ENCODE measurements at regions not wholly inside any gene's neighbourhood (a gene's known extent, or its start where the extent isn't known, plus 50 kb on each side); places are given as distances from the start of the nearest gene placed in this dataset.

DNA sequence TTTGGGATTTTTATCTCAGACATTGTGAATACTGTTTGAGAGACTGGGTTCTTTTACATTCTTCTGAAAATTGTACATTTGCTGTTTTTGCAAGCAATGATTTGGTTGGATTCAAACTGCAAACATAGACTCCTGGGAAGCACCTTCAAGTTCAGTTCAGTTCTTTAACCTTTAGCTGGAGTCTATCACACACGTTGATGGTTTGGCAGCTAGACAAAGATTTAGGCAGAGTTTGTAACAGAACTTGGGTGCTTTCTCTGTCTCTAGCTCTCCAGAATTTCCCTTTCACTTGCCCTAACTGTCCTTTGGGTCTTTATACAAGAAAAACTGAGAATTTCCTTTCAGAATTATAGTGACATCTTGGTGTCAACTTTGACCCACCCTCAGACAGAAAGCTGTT, 556.6 kb downstream of the DIAPH3 start:
- no peaks in the 10 kb centered on the region for H3K79me2 ChIP-seq (ENCODE audit: control insufficient read depth, insufficient read depth, low read length)
- ChIA-PET POLR2A (no interaction called here), CTCF (no interaction called here)
- H4K20me1 ChIP-seq (ENCODE audit: control insufficient read depth, insufficient read depth, low read length, poor library complexity, severe bottlenecking), result no peaks in the 10 kb centered on the region
- no peaks in the 10 kb centered on the region for H3K4me1 Mint-ChIP-seq
- no peak overlapping the region for H3K4me3 Mint-ChIP-seq
- H3K9me3 ChIP-seq (ENCODE audit: control extremely low read depth in 1 of 3, control insufficient read depth in 2 of 3, insufficient read depth in 1 of 3, low read length in 2 of 3), result peaks cover 0 to 5% (median 0%) of the 10 kb centered on the region in 3 donors
- ATAC-seq (ENCODE audit: low read depth), result no peak
- H2AFZ ChIP-seq (ENCODE audit: insufficient read depth, low read depth, low read length, poor library complexity, severe bottlenecking), result no peak overlapping the region
- H3K4me3 ChIP-seq (ENCODE audit: control extremely low read depth in 1 of 5, extremely low read depth in 1 of 5, insufficient read depth in 1 of 5, low read depth in 2 of 5, low read length in 4 of 5), result no peak overlapping the region
- no peak overlapping the region for H3K4me2 ChIP-seq (replicated peaks; ENCODE audit: low read depth, low read length, poor library complexity, severe bottlenecking)
- intact Hi-C loops (cut with micrococcal nuclease), result no loop called here
- H3K4me1 ChIP-seq (ENCODE audit: control insufficient read depth in 2 of 2, insufficient read depth in 2 of 2, low read length in 2 of 2), result no peaks in the 10 kb centered on the region
- no peaks in the 10 kb centered on the region for H3K9me3 Mint-ChIP-seq (ENCODE audit: insufficient read depth)
- TF ChIP-seq, protein P1, sequence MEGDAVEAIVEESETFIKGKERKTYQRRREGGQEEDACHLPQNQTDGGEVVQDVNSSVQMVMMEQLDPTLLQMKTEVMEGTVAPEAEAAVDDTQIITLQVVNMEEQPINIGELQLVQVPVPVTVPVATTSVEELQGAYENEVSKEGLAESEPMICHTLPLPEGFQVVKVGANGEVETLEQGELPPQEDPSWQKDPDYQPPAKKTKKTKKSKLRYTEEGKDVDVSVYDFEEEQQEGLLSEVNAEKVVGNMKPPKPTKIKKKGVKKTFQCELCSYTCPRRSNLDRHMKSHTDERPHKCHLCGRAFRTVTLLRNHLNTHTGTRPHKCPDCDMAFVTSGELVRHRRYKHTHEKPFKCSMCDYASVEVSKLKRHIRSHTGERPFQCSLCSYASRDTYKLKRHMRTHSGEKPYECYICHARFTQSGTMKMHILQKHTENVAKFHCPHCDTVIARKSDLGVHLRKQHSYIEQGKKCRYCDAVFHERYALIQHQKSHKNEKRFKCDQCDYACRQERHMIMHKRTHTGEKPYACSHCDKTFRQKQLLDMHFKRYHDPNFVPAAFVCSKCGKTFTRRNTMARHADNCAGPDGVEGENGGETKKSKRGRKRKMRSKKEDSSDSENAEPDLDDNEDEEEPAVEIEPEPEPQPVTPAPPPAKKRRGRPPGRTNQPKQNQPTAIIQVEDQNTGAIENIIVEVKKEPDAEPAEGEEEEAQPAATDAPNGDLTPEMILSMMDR (IDR thresholded peaks at IDR 0.05), result no peak
- TF ChIP-seq EZH2 (IDR thresholded peaks at IDR 0.05; ENCODE audit: borderline replicate concordance, insufficient read depth, low read depth, low read length, poor library complexity, severe bottlenecking), result no peak
- no peak overlapping the region for H3K27ac ChIP-seq (ENCODE audit: low read length in 2 of 2)
- 88% methylated on average over 1 of the region's 1 CpG for WGBS (ENCODE audit: insufficient coverage)
- no peaks in the 10 kb centered on the region for H3K36me3 ChIP-seq (replicated peaks in 1 of 2; ENCODE audit: control extremely low read depth in 1 of 2, control insufficient read depth in 1 of 2, extremely low read depth in 1 of 2, insufficient read depth in 2 of 2, low read length in 1 of 2)
- H3K27me3 Mint-ChIP-seq, result no peaks in the 10 kb centered on the region
- H3K9ac ChIP-seq (ENCODE audit: low read length), result no peak overlapping the region
- H3K27ac Mint-ChIP-seq, result no peak overlapping the region
- DNase-seq, result no peak
- no peaks in the 10 kb centered on the region for H3K27me3 ChIP-seq (replicated peaks in 1 of 4; ENCODE audit: control extremely low read depth in 1 of 4, control insufficient read depth in 3 of 4, insufficient read depth in 4 of 4, low read length in 3 of 4)

DNA sequence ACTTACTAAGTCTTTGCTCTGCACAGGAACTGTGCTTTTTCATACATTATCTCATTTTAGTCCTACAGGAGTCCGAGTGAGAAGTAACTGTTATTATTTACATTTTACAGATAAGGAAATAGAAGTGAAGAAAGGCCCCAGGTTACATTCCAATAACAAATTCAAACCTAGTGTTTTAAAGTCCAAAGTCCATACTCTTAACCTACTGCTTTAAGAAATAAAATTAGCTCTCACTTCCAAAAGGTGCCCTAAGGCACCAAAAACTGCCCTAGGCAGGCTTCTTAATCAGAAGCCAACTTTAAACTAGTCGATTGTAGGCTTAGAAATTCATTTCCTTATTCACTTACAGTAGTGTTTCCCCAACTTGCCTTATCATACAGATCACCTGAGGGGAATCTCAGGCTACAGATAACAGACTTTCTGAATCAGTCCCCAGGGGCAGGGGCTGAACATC, 555.9 kb downstream of the DIAPH3 start:
- ChIA-PET CTCF (no interaction called here), POLR2A (no interaction called here)
- H3K4me3 Mint-ChIP-seq, result no peak overlapping the region
- Histone ChIP-seq H3K36me3 (replicated peaks in 1 of 2; ENCODE audit: control extremely low read depth in 1 of 2, control insufficient read depth in 1 of 2, extremely low read depth in 1 of 2, insufficient read depth in 2 of 2, low read length in 1 of 2) (no peaks in the 10 kb centered on the region), H2AFZ (ENCODE audit: insufficient read depth, low read depth, low read length, poor library complexity, severe bottlenecking) (no peak overlapping the region), H3K27ac (ENCODE audit: low read length in 2 of 2) (no peak overlapping the region), H3K9me3 (ENCODE audit: control extremely low read depth in 1 of 3, control insufficient read depth in 2 of 3, insufficient read depth in 1 of 3, low read length in 2 of 3) (peaks cover 0 to 5% (median 0%) of the 10 kb centered on the region in 3 donors), H3K27me3 (replicated peaks in 1 of 4; ENCODE audit: control extremely low read depth in 1 of 4, control insufficient read depth in 3 of 4, insufficient read depth in 4 of 4, low read length in 3 of 4) (no peaks in the 10 kb centered on the region), H3K9ac (ENCODE audit: low read length) (no peak overlapping the region), H3K4me3 (ENCODE audit: control extremely low read depth in 1 of 5, extremely low read depth in 1 of 5, insufficient read depth in 1 of 5, low read depth in 2 of 5, low read length in 4 of 5) (no peak overlapping the region), H4K20me1 (ENCODE audit: control insufficient read depth, insufficient read depth, low read length, poor library complexity, severe bottlenecking) (no peaks in the 10 kb centered on the region), H3K79me2 (ENCODE audit: control insufficient read depth, insufficient read depth, low read length) (no peaks in the 10 kb centered on the region), H3K4me2 (replicated peaks; ENCODE audit: low read depth, low read length, poor library complexity, severe bottlenecking) (no peak overlapping the region), H3K4me1 (ENCODE audit: control insufficient read depth in 2 of 2, insufficient read depth in 2 of 2, low read length in 2 of 2) (no peaks in the 10 kb centered on the region)
- H3K9me3 Mint-ChIP-seq (ENCODE audit: insufficient read depth), result no peaks in the 10 kb centered on the region
- no peaks in the 10 kb centered on the region for H3K27me3 Mint-ChIP-seq
- no peak for TF ChIP-seq EZH2 (IDR thresholded peaks at IDR 0.05; ENCODE audit: borderline replicate concordance, insufficient read depth, low read depth, low read length, poor library complexity, severe bottlenecking)
- TF ChIP-seq, protein P1 (IDR thresholded peaks at IDR 0.05), result no peak
- 86% methylated on average over 1 of the region's 2 CpGs for WGBS (ENCODE audit: insufficient coverage)
- no peak for DNase-seq
- intact Hi-C loops (cut with micrococcal nuclease), result no loop called here
- no peaks in the 10 kb centered on the region for H3K4me1 Mint-ChIP-seq
- H3K27ac Mint-ChIP-seq, result no peak overlapping the region
- no peak for ATAC-seq (ENCODE audit: low read depth)
